ENCODE measurements at regions not wholly inside any gene's neighbourhood (a gene's known extent, or its start where the extent isn't known, plus 50 kb on each side); places are given as distances from the start of the nearest gene placed in this dataset.

GRCh38 chr2:83860320-83860719 lies 598.8 kb downstream of the SUCLG1 start:
- no peaks in the 10 kb centered on the region for H3K9me3 Mint-ChIP-seq
- Histone ChIP-seq H3K4me1 (ENCODE audit: insufficient read depth, low read length) (no peaks in the 10 kb centered on the region), H3K27ac (ENCODE audit: low read depth, low read length) (no peak overlapping the region), H3K9me3 (ENCODE audit: control insufficient read depth in 1 of 2, low read length in 2 of 2) (no peaks in the 10 kb centered on the region), H3K27me3 (ENCODE audit: insufficient read depth, low read length) (no peaks in the 10 kb centered on the region), H3K4me3 (ENCODE audit: low read length in 2 of 2) (no peak overlapping the region), H3K36me3 (ENCODE audit: insufficient read depth, low read length) (no peaks in the 10 kb centered on the region)
- H3K36me3 Mint-ChIP-seq = no peaks in the 10 kb centered on the region
- DNase-seq = no peak
- ChIA-PET CTCF (ENCODE audit: partially characterized antibody) (no interaction called here), POLR2A (ENCODE audit: partially characterized antibody) (no interaction called here)
- no peaks in the 10 kb centered on the region for H3K27me3 Mint-ChIP-seq
- intact Hi-C loops (cut with micrococcal nuclease) = no loop called here
- H3K4me1 Mint-ChIP-seq = no peaks in the 10 kb centered on the region
- H3K4me3 Mint-ChIP-seq = no peak overlapping the region
- H3K27ac Mint-ChIP-seq = no peak overlapping the region

- Mint-ChIP-seq H3K9me3 (no peaks in the 10 kb centered on the region), H3K27me3 (no peaks in the 10 kb centered on the region), H3K4me3 (no peak overlapping the region), H3K27ac (no peak overlapping the region), H3K36me3 (no peaks in the 10 kb centered on the region), H3K4me1 (no peaks in the 10 kb centered on the region)
- ChIA-PET CTCF (ENCODE audit: partially characterized antibody) (no interaction called here), POLR2A (ENCODE audit: partially characterized antibody) (no interaction called here)
- intact Hi-C loops (cut with micrococcal nuclease) = no loop called here
- no peak overlapping the region for H3K27ac ChIP-seq (ENCODE audit: low read depth, low read length)
- no peak for DNase-seq
- H3K27me3 ChIP-seq (ENCODE audit: insufficient read depth, low read length) = no peaks in the 10 kb centered on the region
- H3K36me3 ChIP-seq (ENCODE audit: insufficient read depth, low read length) = no peaks in the 10 kb centered on the region
- no peaks in the 10 kb centered on the region for H3K9me3 ChIP-seq (ENCODE audit: control insufficient read depth in 1 of 2, low read length in 2 of 2)
- no peaks in the 10 kb centered on the region for H3K4me1 ChIP-seq (ENCODE audit: insufficient read depth, low read length)
- no peak overlapping the region for H3K4me3 ChIP-seq (ENCODE audit: low read length in 2 of 2)
Observed at GRCh38 chr2:83859553-83859952, 599.5 kb downstream of the SUCLG1 start.

- ChIA-PET CTCF (ENCODE audit: partially characterized antibody) (no interaction called here), POLR2A (ENCODE audit: partially characterized antibody) (no interaction called here)
- no peaks in the 10 kb centered on the region for H3K4me1 ChIP-seq (ENCODE audit: insufficient read depth, low read length)
- Mint-ChIP-seq H3K27ac (no peak overlapping the region), H3K4me3 (no peak overlapping the region), H3K36me3 (no peaks in the 10 kb centered on the region), H3K9me3 (peaks cover 0 to 22% (median 6%) of the 10 kb centered on the region in 8 donors), H3K4me1 (no peaks in the 10 kb centered on the region), H3K27me3 (no peaks in the 10 kb centered on the region)
- H3K4me3 ChIP-seq (ENCODE audit: low read length in 2 of 2) = no peak overlapping the region
- DNase-seq = no peak
- no peaks in the 10 kb centered on the region for H3K9me3 ChIP-seq (ENCODE audit: control insufficient read depth in 1 of 2, low read length in 2 of 2)
- no peak overlapping the region for H3K27ac ChIP-seq (ENCODE audit: low read depth, low read length)
- no peaks in the 10 kb centered on the region for H3K27me3 ChIP-seq (ENCODE audit: insufficient read depth, low read length)
- no peaks in the 10 kb centered on the region for H3K36me3 ChIP-seq (ENCODE audit: insufficient read depth, low read length)
- intact Hi-C loops (cut with micrococcal nuclease) = no loop called here
Observed at GRCh38 chr2:83851066-83851465, 608.0 kb downstream of the SUCLG1 start.

- H3K27ac ChIP-seq (ENCODE audit: low read depth, low read length) = no peak overlapping the region
- ChIA-PET CTCF (ENCODE audit: partially characterized antibody) (no interaction called here), POLR2A (ENCODE audit: partially characterized antibody) (no interaction called here)
- intact Hi-C loops (cut with micrococcal nuclease) = no loop called here
- Mint-ChIP-seq H3K36me3 (no peaks in the 10 kb centered on the region), H3K4me3 (no peak overlapping the region), H3K9me3 (peaks cover 0 to 22% (median 6%) of the 10 kb centered on the region in 8 donors), H3K27me3 (no peaks in the 10 kb centered on the region), H3K4me1 (no peaks in the 10 kb centered on the region), H3K27ac (no peak overlapping the region)
- no peaks in the 10 kb centered on the region for H3K9me3 ChIP-seq (ENCODE audit: control insufficient read depth in 1 of 2, low read length in 2 of 2)
- no peaks in the 10 kb centered on the region for H3K4me1 ChIP-seq (ENCODE audit: insufficient read depth, low read length)
- no peaks in the 10 kb centered on the region for H3K27me3 ChIP-seq (ENCODE audit: insufficient read depth, low read length)
- DNase-seq = no peak
- H3K4me3 ChIP-seq (ENCODE audit: low read length in 2 of 2) = no peak overlapping the region
- no peaks in the 10 kb centered on the region for H3K36me3 ChIP-seq (ENCODE audit: insufficient read depth, low read length)
Observed at GRCh38 chr2:83850071-83850725, 608.9 kb downstream of the SUCLG1 start.

GRCh38 chr2:83844490-83844889 lies 614.6 kb downstream of the SUCLG1 start:
- Mint-ChIP-seq H3K27ac (no peak overlapping the region), H3K9me3 (peaks cover 0 to 3% (median 2%) of the 10 kb centered on the region in 8 donors), H3K4me1 (no peaks in the 10 kb centered on the region), H3K27me3 (no peaks in the 10 kb centered on the region), H3K36me3 (no peaks in the 10 kb centered on the region), H3K4me3 (no peak overlapping the region)
- no peaks in the 10 kb centered on the region for H3K36me3 ChIP-seq (ENCODE audit: insufficient read depth, low read length)
- H3K27me3 ChIP-seq (ENCODE audit: insufficient read depth, low read length) = no peaks in the 10 kb centered on the region
- no peak for DNase-seq
- no peak overlapping the region for H3K4me3 ChIP-seq (ENCODE audit: low read length in 2 of 2)
- H3K9me3 ChIP-seq (ENCODE audit: control insufficient read depth in 1 of 2, low read length in 2 of 2) = no peaks in the 10 kb centered on the region
- ChIA-PET CTCF (ENCODE audit: partially characterized antibody) (no interaction called here), POLR2A (ENCODE audit: partially characterized antibody) (no interaction called here)
- intact Hi-C loops (cut with micrococcal nuclease) = no loop called here
- H3K4me1 ChIP-seq (ENCODE audit: insufficient read depth, low read length) = no peaks in the 10 kb centered on the region
- H3K27ac ChIP-seq (ENCODE audit: low read depth, low read length) = no peak overlapping the region

- H3K9me3 ChIP-seq (ENCODE audit: control insufficient read depth in 1 of 2, low read length in 2 of 2) = no peaks in the 10 kb centered on the region
- no peaks in the 10 kb centered on the region for H3K36me3 Mint-ChIP-seq
- DNase-seq = no peak
- no peaks in the 10 kb centered on the region for H3K4me1 Mint-ChIP-seq
- intact Hi-C loops (cut with micrococcal nuclease) = no loop called here
- peaks cover 0 to 5% (median 0%) of the 10 kb centered on the region in 8 donors for H3K9me3 Mint-ChIP-seq
- H3K27me3 ChIP-seq (ENCODE audit: insufficient read depth, low read length) = no peaks in the 10 kb centered on the region
- ChIA-PET CTCF (ENCODE audit: partially characterized antibody) (no interaction called here), POLR2A (ENCODE audit: partially characterized antibody) (no interaction called here)
- H3K27ac ChIP-seq (ENCODE audit: low read depth, low read length) = no peak overlapping the region
- H3K4me1 ChIP-seq (ENCODE audit: insufficient read depth, low read length) = no peaks in the 10 kb centered on the region
- H3K27ac Mint-ChIP-seq = no peak overlapping the region
- no peaks in the 10 kb centered on the region for H3K36me3 ChIP-seq (ENCODE audit: insufficient read depth, low read length)
- no peak overlapping the region for H3K4me3 ChIP-seq (ENCODE audit: low read length in 2 of 2)
- no peaks in the 10 kb centered on the region for H3K27me3 Mint-ChIP-seq
- H3K4me3 Mint-ChIP-seq = no peak overlapping the region
Observed at GRCh38 chr2:83842421-83842820, 616.7 kb downstream of the SUCLG1 start.

- Mint-ChIP-seq H3K4me3 (no peak overlapping the region), H3K36me3 (no peaks in the 10 kb centered on the region), H3K27ac (no peak overlapping the region), H3K4me1 (no peaks in the 10 kb centered on the region), H3K9me3 (peaks cover 0 to 5% (median 0%) of the 10 kb centered on the region in 8 donors), H3K27me3 (no peaks in the 10 kb centered on the region)
- intact Hi-C loops (cut with micrococcal nuclease) = no loop called here
- H3K27me3 ChIP-seq (ENCODE audit: insufficient read depth, low read length) = no peaks in the 10 kb centered on the region
- no peaks in the 10 kb centered on the region for H3K36me3 ChIP-seq (ENCODE audit: insufficient read depth, low read length)
- DNase-seq = no peak
- H3K4me1 ChIP-seq (ENCODE audit: insufficient read depth, low read length) = no peaks in the 10 kb centered on the region
- POLR2A ChIA-PET (ENCODE audit: partially characterized antibody) = no interaction called here
- H3K27ac ChIP-seq (ENCODE audit: low read depth, low read length) = no peak overlapping the region
- CTCF ChIA-PET (ENCODE audit: partially characterized antibody) = no interaction called here
- no peak overlapping the region for H3K4me3 ChIP-seq (ENCODE audit: low read length in 2 of 2)
- no peaks in the 10 kb centered on the region for H3K9me3 ChIP-seq (ENCODE audit: control insufficient read depth in 1 of 2, low read length in 2 of 2)
Observed at GRCh38 chr2:83837823-83838222, 621.3 kb downstream of the SUCLG1 start.

GRCh38 chr2:83827618-83828017 lies 631.5 kb downstream of the SUCLG1 start:
- Mint-ChIP-seq H3K9me3 (peaks cover 0 to 2% (median 0%) of the 10 kb centered on the region in 8 donors), H3K4me3 (no peak overlapping the region), H3K27me3 (peaks cover 0 to under 1% of the 10 kb centered on the region in 2 donors), H3K36me3 (no peaks in the 10 kb centered on the region), H3K4me1 (no peaks in the 10 kb centered on the region), H3K27ac (no peak overlapping the region)
- Histone ChIP-seq H3K4me3 (ENCODE audit: low read length in 2 of 2) (no peak overlapping the region), H3K9me3 (ENCODE audit: control insufficient read depth in 1 of 2, low read length in 2 of 2) (no peaks in the 10 kb centered on the region), H3K27ac (ENCODE audit: low read depth, low read length) (no peak overlapping the region), H3K36me3 (ENCODE audit: insufficient read depth, low read length) (no peaks in the 10 kb centered on the region), H3K27me3 (ENCODE audit: insufficient read depth, low read length) (no peaks in the 10 kb centered on the region), H3K4me1 (ENCODE audit: insufficient read depth, low read length) (no peaks in the 10 kb centered on the region)
- intact Hi-C loops (cut with micrococcal nuclease) = no loop called here
- ChIA-PET POLR2A (ENCODE audit: partially characterized antibody) (no interaction called here), CTCF (ENCODE audit: partially characterized antibody) (no interaction called here)
- no peak for DNase-seq

Data from CD4-positive, alpha-beta memory T cell (primary cell).